NCI-H187 treated with DMSO at 0.1 percent for 48 hours (cell line): ENCODE measurements at regions not wholly inside any gene's neighbourhood (a gene's known extent, or its start where the extent isn't known, plus 50 kb on each side); places are given as distances from the start of the nearest gene placed in this dataset.

ENCODE experiments used
- DNase-seq: peaks from one replicate; lab custom pipeline; 2025; lab: John Stamatoyannopoulos, UW

- no peak for DNase-seq
Observed at GRCh38 chr18:57991552-57991951, 52.5 kb upstream of the NEDD4L start.

GRCh38 chr18:57989536-57989935 lies 54.5 kb upstream of the NEDD4L start:
- DNase-seq, result no peak

- peak; percentile 52 for DNase-seq
Observed at GRCh38 chr18:57984490-57985115, 59.4 kb upstream of the NEDD4L start.

- no peak for DNase-seq
Observed at GRCh38 chr18:57983965-57984364, 60.1 kb upstream of the NEDD4L start.

GRCh38 chr18:57983472-57983871 lies 60.6 kb upstream of the NEDD4L start:
- no peak for DNase-seq

- DNase-seq, result no peak
Observed at GRCh38 chr18:57982372-57983021, 61.5 kb upstream of the NEDD4L start.

- no peak for DNase-seq
Observed at GRCh38 chr18:57981308-57982028, 62.6 kb upstream of the NEDD4L start.

GRCh38 chr18:57980573-57981307 lies 63.3 kb upstream of the NEDD4L start:
- peak; percentile 76 for DNase-seq

- no peak for DNase-seq
Observed at GRCh38 chr18:57976230-57976773, 67.7 kb upstream of the NEDD4L start.

- no peak for DNase-seq
Observed at GRCh38 chr18:57975805-57976204, 68.2 kb upstream of the NEDD4L start.

- DNase-seq, result no peak
Observed at GRCh38 chr18:57974585-57975265, 69.3 kb upstream of the NEDD4L start.

- no peak for DNase-seq
Observed at GRCh38 chr18:57973889-57974288, 70.1 kb upstream of the NEDD4L start.

GRCh38 chr18:57970356-57971095 lies 73.5 kb upstream of the NEDD4L start:
- DNase-seq, result no peak

GRCh38 chr18:57969824-57970223 lies 74.2 kb upstream of the NEDD4L start:
- DNase-seq, result no peak

- no peak for DNase-seq
Observed at GRCh38 chr18:57965246-57965645, 78.8 kb upstream of the NEDD4L start.

- no peak for DNase-seq
Observed at GRCh38 chr18:57961876-57962505, 82.0 kb upstream of the NEDD4L start.

- DNase-seq, result no peak
Observed at GRCh38 chr18:57961411-57961810, 82.6 kb upstream of the NEDD4L start.

GRCh38 chr18:57959278-57959677 lies 84.7 kb upstream of the NEDD4L start:
- DNase-seq, result no peak

GRCh38 chr18:57957210-57957609 lies 86.8 kb upstream of the NEDD4L start:
- DNase-seq, result no peak

- DNase-seq, result no peak
Observed at GRCh38 chr18:57956491-57956890, 87.5 kb upstream of the NEDD4L start.

GRCh38 chr18:57954935-57955334 lies 89.1 kb upstream of the NEDD4L start:
- DNase-seq, result no peak
